CD4-positive, alpha-beta T cell treated with Interleukin-4 for 1 hour (primary cell): ENCODE measurements at regions not wholly inside any gene's neighbourhood (a gene's known extent, or its start where the extent isn't known, plus 50 kb on each side); places are given as distances from the start of the nearest gene placed in this dataset.

Experiments
- DNase-seq, 2 donors: peaks; one replicate each; pipeline ENCODE4 v3.0.0-alpha.2; 2020 to 2022

GRCh38 chr17:72262766-72263165 lies 141.9 kb downstream of the SOX9 start:
- no peak for DNase-seq

GRCh38 chr17:72264682-72265405 lies 144.0 kb downstream of the SOX9 start:
- DNase-seq = no peak

GRCh38 chr17:72266112-72266775 lies 145.4 kb downstream of the SOX9 start:
- no peak for DNase-seq

- DNase-seq = no peak
Observed at GRCh38 chr17:72267601-72268000, 146.8 kb downstream of the SOX9 start.

GRCh38 chr17:72268431-72268830 lies 147.6 kb downstream of the SOX9 start:
- no peak for DNase-seq

- no peak for DNase-seq
Observed at GRCh38 chr17:72270273-72270924, 149.6 kb downstream of the SOX9 start.

GRCh38 chr17:72271603-72272002 lies 150.8 kb downstream of the SOX9 start:
- no peak for DNase-seq

GRCh38 chr17:72273289-72274056 lies 152.7 kb downstream of the SOX9 start:
- no peak for DNase-seq

GRCh38 chr17:72274614-72275013 lies 153.8 kb downstream of the SOX9 start:
- DNase-seq = no peak

GRCh38 chr17:72280881-72281280 lies 160.1 kb downstream of the SOX9 start:
- DNase-seq = no peak

GRCh38 chr17:72282439-72283029 lies 161.7 kb downstream of the SOX9 start:
- DNase-seq = no peak

GRCh38 chr17:72284806-72285205 lies 164.0 kb downstream of the SOX9 start:
- no peak for DNase-seq

GRCh38 chr17:72287586-72287985 lies 166.8 kb downstream of the SOX9 start:
- no peak for DNase-seq

- DNase-seq = no peak
Observed at GRCh38 chr17:72294487-72294893, 173.7 kb downstream of the SOX9 start.

GRCh38 chr17:72295916-72296315 lies 175.1 kb downstream of the SOX9 start:
- DNase-seq = no peak

GRCh38 chr17:72296456-72296855 lies 175.6 kb downstream of the SOX9 start:
- no peak for DNase-seq

GRCh38 chr17:72297326-72298115 lies 176.7 kb downstream of the SOX9 start:
- no peak for DNase-seq

GRCh38 chr17:72299100-72299499 lies 178.3 kb downstream of the SOX9 start:
- no peak for DNase-seq

- no peak for DNase-seq
Observed at GRCh38 chr17:72299592-72299991, 178.8 kb downstream of the SOX9 start.

- DNase-seq = no peak
Observed at GRCh38 chr17:72301887-72302286, 181.1 kb downstream of the SOX9 start.

GRCh38 chr17:72302735-72303134 lies 181.9 kb downstream of the SOX9 start:
- DNase-seq = no peak
